Vagina (tissue), 2 donors: ENCODE measurements at regions not wholly inside any gene's neighbourhood (a gene's known extent, or its start where the extent isn't known, plus 50 kb on each side); places are given as distances from the start of the nearest gene placed in this dataset.

Experiments
- DNase-seq, 2 donors: peaks; one replicate each; pipeline ENCODE4 v3.0.0-alpha.2; 2017; ENCODE audit errors: extremely low spot score in 2 of 2
- H3K27ac ChIP-seq: fragments of 200-600 bp; sonication (generic); one replicate; pipeline ENCODE4 v1.5.1; 2019
- H3K27me3 ChIP-seq: fragments of 200-600 bp; sonication (generic); one replicate; pipeline ENCODE4 v1.5.1; 2019
- H3K36me3 ChIP-seq, 2 donors: fragments of 200-600 bp; sonication (generic); one replicate each; pipeline ENCODE4 v1.5.1; 2017 to 2019
- H3K4me1 ChIP-seq: fragments of 200-600 bp; sonication (generic); one replicate; pipeline ENCODE4 v1.5.1; 2019
- H3K4me3 ChIP-seq, 2 donors: fragments of 200-600 bp; sonication (generic); 1 replicate in 1 of 2; 2 replicates in 1 of 2; pipeline ENCODE4 v1.5.1; 2016 to 2019
- H3K9me3 ChIP-seq: fragments of 200-600 bp; sonication (generic); one replicate; pipeline ENCODE4 v1.5.1; 2019
- CTCF ChIP-seq, 3 experiments: fragments of 450-650 bp in 2 of 3; fragments of 200-600 bp in 1 of 3; sonication (generic) in 1 of 3; IDR thresholded peaks; one replicate each; pipeline ENCODE4 v1.5.1; 2017 to 2019; ENCODE audit warnings: antibody characterized with exemption in 3 of 3, mild to moderate bottlenecking in 2 of 3, moderate library complexity in 2 of 3
- POLR2A ChIP-seq, 2 donors: fragments of 450-650 bp; IDR thresholded peaks; one replicate each; pipeline ENCODE4 v1.6.1; 2017; ENCODE audit warnings: antibody characterized with exemption in 2 of 2, mild to moderate bottlenecking in 2 of 2, moderate library complexity in 2 of 2
- POLR2AphosphoS5 ChIP-seq, 2 donors: sonication (generic); formaldehyde crosslinking; IDR thresholded peaks; one replicate each; pipeline ENCODE4 v1.9.0; 2017; ENCODE audit warnings: antibody characterized with exemption in 2 of 2, mild to moderate bottlenecking in 2 of 2, low read depth in 1 of 2; ENCODE audit not compliant: insufficient read depth in 1 of 2
- intact Hi-C: fragments of 100-400 bp; cut with DNase I; formaldehyde crosslinking; loops from one replicate; pipeline ENCODE4 v1.15.1; 2023

- intact Hi-C loops: no loop called here
- no peak for DNase-seq
- no peak for TF ChIP-seq POLR2A (IDR thresholded peaks at IDR 0.05)
- no peak for TF ChIP-seq CTCF (IDR thresholded peaks at IDR 0.05)
- no peak for TF ChIP-seq POLR2AphosphoS5 (IDR thresholded peaks at IDR 0.05; ENCODE audit: insufficient read depth in 1 of 2, low read depth in 1 of 2)
- H3K27ac ChIP-seq: no peak overlapping the region
- H3K9me3 ChIP-seq: no peaks in the 10 kb centered on the region
- no peaks in the 10 kb centered on the region for H3K27me3 ChIP-seq
- H3K4me1 ChIP-seq: peaks cover 21% of the 10 kb centered on the region
- H3K4me3 ChIP-seq: no peak overlapping the region
- H3K36me3 ChIP-seq: no peaks in the 10 kb centered on the region
Observed at GRCh38 chr20:17868700-17869231, 99.8 kb downstream of the SNX5 start.

GRCh38 chr20:17868151-17868550 is 100.4 kb downstream of the SNX5 start:
- no peaks in the 10 kb centered on the region for H3K36me3 ChIP-seq
- intact Hi-C loops: no loop called here
- H3K9me3 ChIP-seq: no peaks in the 10 kb centered on the region
- H3K27ac ChIP-seq: no peak overlapping the region
- no peak for TF ChIP-seq POLR2A (IDR thresholded peaks at IDR 0.05)
- no peak for TF ChIP-seq CTCF (IDR thresholded peaks at IDR 0.05)
- no peak for TF ChIP-seq POLR2AphosphoS5 (IDR thresholded peaks at IDR 0.05; ENCODE audit: insufficient read depth in 1 of 2, low read depth in 1 of 2)
- H3K27me3 ChIP-seq: no peaks in the 10 kb centered on the region
- DNase-seq: no peak
- no peak overlapping the region for H3K4me3 ChIP-seq
- peaks cover 19% of the 10 kb centered on the region for H3K4me1 ChIP-seq

DNA sequence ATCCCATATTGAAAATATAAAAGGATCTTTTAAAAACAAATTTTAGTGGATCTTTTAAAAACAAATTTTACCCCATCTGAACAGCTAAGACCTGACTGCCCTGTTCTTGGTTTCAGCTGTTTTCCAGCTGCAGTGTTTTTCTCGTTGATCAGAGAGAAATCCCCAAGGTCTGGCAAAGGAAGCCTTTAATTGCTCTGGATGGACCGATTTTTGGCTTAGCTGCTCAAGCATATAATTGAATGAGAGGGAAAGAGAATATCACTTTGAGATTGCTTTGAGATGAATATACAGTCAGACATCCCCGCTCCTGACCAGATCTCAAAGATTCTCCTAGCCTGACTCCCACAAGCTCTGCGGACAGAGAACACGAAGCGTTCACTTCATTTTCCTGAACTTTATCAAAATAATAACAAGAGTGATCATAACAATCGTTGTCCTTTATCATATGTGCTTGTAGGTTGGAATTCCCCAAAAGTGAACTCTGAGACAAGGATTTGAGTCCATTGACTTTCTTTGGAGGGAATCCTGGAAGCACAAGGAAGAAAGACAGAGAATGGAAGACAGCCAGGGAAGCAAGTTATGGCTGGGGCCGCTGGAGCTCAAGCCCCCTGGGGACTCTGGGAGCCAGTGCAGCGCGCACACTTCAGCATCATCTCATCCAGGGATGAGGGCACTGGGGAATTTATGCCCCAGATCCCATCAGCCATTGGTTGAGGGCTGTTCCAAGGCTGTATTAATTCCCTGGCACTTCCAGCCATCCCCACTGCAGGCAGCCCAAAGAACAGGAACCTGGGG is 101.3 kb downstream of the SNX5 start:
- H3K27me3 ChIP-seq: no peaks in the 10 kb centered on the region
- DNase-seq: no peak
- peak overlapping the region; percentile 28 for H3K27ac ChIP-seq
- intact Hi-C loops: no loop called here
- H3K4me1 ChIP-seq: peaks cover 16% of the 10 kb centered on the region
- no peaks in the 10 kb centered on the region for H3K9me3 ChIP-seq
- no peaks in the 10 kb centered on the region for H3K36me3 ChIP-seq
- TF ChIP-seq POLR2A (IDR thresholded peaks at IDR 0.05): no peak
- no peak for TF ChIP-seq CTCF (IDR thresholded peaks at IDR 0.05)
- no peak for TF ChIP-seq POLR2AphosphoS5 (IDR thresholded peaks at IDR 0.05; ENCODE audit: insufficient read depth in 1 of 2, low read depth in 1 of 2)
- no peak overlapping the region for H3K4me3 ChIP-seq

GRCh38 chr20:17866234-17867001 is 102.2 kb downstream of the SNX5 start:
- Histone ChIP-seq H3K4me1 (peaks cover 16% of the 10 kb centered on the region), H3K4me3 (no peak overlapping the region), H3K36me3 (no peaks in the 10 kb centered on the region), H3K27me3 (no peaks in the 10 kb centered on the region), H3K27ac (no peak overlapping the region), H3K9me3 (no peaks in the 10 kb centered on the region)
- TF ChIP-seq CTCF (IDR thresholded peaks at IDR 0.05) (no peak), POLR2A (IDR thresholded peaks at IDR 0.05) (no peak), POLR2AphosphoS5 (IDR thresholded peaks at IDR 0.05; ENCODE audit: insufficient read depth in 1 of 2, low read depth in 1 of 2) (no peak)
- intact Hi-C loops: no loop called here
- no peak for DNase-seq
